ENCODE measurements at regions not wholly inside any gene's neighbourhood (a gene's known extent, or its start where the extent isn't known, plus 50 kb on each side); places are given as distances from the start of the nearest gene placed in this dataset.

DNA sequence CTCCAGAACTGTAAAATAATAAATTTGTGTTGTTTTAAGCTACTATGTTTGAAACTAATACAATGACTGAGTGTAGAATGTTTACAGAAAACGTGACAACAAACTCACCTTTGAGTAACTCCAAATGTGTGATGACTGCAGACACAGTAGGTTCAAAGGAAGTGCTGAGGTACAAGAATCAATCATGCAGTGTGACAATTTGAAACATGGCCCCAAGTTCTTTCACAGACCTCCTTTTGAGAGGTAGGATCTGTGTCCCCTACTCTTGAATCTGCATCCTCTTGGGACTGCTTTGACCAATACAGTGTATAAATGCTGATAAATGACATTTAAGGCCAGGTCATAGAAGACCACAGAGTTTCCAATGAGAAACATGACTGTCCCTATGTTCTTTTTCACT lies 667.7 kb upstream of the DIPK2B start:
- no peak for DNase-seq (ENCODE audit: low read depth)

DNA sequence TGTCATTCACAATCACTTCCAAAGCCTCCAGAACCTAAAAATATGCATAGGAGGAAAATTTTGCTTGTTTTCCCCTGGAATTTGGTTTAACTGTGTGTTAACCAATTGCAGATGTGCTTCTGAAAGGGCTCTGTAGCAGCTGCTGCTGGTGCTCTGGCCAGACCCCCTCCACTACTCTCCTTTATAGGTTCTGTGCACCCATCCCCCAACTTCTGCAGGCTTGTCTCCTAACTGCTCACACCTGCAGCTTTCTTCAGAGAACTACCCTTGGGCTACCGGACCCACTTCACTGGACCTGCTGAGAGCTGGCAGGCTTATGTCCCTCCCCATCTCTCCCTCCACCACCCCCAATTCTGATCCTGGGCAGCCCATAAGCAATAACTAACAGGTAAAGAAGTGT lies 662.1 kb upstream of the DIPK2B start:
- no peak for DNase-seq (ENCODE audit: low read depth)

GRCh38 chrX:45860450-45860849 lies 659.8 kb upstream of the DIPK2B start:
- no peak for DNase-seq (ENCODE audit: low read depth)

- no peak for DNase-seq (ENCODE audit: low read depth)
Observed at GRCh38 chrX:45859407-45859806, 658.7 kb upstream of the DIPK2B start.

GRCh38 chrX:45852884-45853283 lies 652.2 kb upstream of the DIPK2B start:
- DNase-seq (ENCODE audit: low read depth) = no peak

- DNase-seq (ENCODE audit: low read depth) = no peak
Observed at GRCh38 chrX:45851434-45851991, 650.8 kb upstream of the DIPK2B start.

DNA sequence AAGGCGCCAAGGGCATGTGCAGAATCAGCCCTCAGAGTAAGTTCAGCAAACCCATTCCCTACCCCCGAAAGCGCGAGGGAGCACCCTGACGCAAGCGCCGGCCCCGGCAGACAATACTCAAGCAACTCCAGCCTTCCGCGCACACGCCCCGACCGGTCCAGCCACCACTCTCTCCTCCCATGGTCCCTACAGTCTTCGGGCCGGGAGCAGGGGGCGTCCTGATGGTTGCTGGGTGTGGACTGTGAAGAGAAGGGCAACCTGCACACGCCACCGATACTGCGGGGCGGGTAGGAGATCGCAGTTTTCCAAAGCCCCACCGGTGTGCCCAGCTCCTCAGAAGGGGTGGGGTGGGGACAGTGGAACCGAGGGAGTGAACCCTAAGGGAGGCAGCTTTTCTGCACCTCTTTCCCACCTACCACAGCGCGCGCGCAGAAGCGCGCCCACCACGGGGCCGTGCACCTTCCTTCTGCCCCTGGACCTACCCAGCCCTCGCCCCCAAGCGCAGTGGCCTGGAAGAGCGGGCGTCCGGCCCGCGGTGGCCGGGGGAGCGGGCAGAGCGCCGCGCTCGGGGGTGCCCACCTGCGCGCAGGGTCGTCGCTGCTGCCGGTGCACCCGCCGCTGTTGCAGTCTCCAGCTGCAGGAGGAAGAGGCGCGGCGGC lies 650.2 kb upstream of the DIPK2B start:
- no peak for DNase-seq (ENCODE audit: low read depth)

DNA sequence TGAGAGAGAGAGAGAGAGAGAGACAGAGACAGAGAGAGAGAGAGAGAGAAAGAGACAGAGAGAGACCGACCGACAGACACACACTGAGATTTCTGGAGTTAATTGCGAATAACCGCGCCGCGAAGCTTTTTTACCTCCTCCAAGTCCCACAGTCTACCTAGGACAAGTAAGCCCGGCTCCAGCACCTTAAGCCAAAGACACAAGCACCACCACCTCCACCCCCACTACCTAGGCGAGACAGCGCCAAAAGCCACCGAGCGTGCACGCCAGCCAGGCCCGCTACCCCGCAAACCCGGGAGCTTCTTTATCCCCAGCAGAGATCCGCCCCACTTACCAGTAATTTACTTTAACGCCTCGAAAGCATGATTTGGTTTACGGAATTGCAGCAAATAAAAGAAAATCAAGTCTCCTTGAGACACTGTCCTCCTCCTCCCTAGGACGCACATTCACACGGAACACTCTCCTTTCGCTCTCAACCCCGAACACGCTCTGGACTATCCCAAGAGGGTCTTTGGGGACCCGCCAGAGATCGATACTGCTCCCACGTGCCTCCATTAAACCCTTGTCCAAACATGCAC lies 649.6 kb upstream of the DIPK2B start:
- no peak for DNase-seq (ENCODE audit: low read depth)

GRCh38 chrX:45849261-45849862 lies 648.7 kb upstream of the DIPK2B start:
- peak; percentile 56 for DNase-seq (ENCODE audit: low read depth)

DNA sequence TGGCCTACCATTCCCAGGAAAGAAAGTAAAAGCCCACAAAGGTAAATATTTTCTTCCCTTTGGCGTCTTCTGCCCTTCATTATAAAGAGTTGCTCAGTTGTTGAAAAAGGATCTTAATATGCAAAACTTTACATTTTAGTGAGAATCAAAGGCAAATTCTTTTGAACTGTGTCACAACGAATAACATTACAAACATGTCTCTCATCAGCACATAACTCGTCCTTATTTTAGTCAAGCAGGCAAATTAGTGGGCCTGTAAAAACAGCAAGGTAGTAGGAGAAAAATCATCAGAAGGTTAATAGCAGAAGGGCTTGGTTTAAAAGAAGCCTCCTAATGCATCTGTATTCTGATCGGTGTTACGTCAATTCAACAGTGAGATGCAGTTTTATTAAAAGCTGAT lies 647.3 kb upstream of the DIPK2B start:
- no peak for DNase-seq (ENCODE audit: low read depth)

- DNase-seq (ENCODE audit: low read depth) = no peak
Observed at GRCh38 chrX:45846328-45846727, 645.7 kb upstream of the DIPK2B start.

DNA sequence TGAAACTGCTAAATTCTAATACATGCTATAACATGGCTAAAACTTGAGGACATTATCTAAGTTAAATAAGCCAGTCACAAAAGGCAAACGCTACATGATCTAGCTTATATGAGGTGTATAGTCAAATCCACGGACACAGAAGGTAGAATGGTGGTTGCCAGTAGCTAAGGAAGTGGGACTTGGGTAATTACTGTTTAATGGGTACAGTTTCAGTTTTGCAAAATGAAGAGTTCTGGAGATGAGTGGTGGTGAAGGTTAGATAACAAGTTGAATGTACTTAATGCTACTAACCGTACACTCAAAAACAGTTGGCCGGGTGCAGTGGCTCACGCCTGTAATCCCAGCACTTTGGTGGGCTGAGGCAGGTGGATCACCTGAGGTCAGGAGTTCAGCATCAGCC lies 644.5 kb upstream of the DIPK2B start:
- no peak for DNase-seq (ENCODE audit: low read depth)

DNA sequence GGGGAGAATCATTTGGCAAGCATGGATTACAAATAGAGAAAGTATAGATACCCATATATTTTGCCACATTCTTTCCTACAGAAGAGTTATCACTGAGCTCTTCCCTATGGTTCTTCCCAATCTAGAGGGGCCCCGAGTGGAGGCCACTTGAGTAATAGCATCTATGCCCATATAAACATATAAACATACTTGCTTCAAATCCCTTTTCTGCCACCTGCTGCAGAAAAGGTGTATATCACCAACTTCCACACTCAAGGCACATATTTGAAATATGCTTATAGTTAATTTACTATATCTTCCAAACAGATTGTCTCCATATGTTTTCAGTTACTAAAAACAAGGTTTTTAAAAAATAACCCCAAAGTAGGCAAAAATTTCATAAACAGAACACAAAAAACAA lies 642.8 kb upstream of the DIPK2B start:
- DNase-seq (ENCODE audit: low read depth) = no peak

GRCh38 chrX:45842926-45843315 lies 642.2 kb upstream of the DIPK2B start:
- DNase-seq (ENCODE audit: low read depth) = no peak

- no peak for DNase-seq (ENCODE audit: low read depth)
Observed at GRCh38 chrX:45842207-45842925, 641.7 kb upstream of the DIPK2B start.

- DNase-seq (ENCODE audit: low read depth) = no peak
Observed at GRCh38 chrX:45840411-45840950, 639.8 kb upstream of the DIPK2B start.

GRCh38 chrX:45830343-45830742 lies 629.7 kb upstream of the DIPK2B start:
- DNase-seq (ENCODE audit: low read depth) = no peak

- peak; percentile 89 for DNase-seq (ENCODE audit: low read depth)
Observed at GRCh38 chrX:45824471-45824870, 623.8 kb upstream of the DIPK2B start.

DNA sequence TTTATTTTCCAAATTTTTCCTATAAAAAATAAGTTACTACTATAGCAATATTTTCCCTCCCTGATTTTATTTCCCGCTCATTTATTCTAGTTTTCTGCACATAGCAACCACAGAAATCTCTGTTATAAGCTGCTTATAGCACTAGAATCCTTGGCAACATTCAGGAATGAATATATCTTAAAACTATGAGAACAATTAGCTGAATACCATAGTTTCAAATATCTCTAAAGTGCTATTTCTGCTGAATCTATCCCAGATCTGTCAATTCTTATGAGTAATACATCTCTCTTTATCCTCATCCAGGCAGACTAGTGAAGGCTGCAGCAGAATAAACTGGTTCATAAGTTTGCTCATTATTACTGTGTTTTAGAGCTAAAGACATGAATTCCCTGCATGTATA lies 622.9 kb upstream of the DIPK2B start:
- no peak for DNase-seq (ENCODE audit: low read depth)

- no peak for DNase-seq (ENCODE audit: low read depth)
Observed at GRCh38 chrX:45822124-45822523, 621.4 kb upstream of the DIPK2B start.

DNA sequence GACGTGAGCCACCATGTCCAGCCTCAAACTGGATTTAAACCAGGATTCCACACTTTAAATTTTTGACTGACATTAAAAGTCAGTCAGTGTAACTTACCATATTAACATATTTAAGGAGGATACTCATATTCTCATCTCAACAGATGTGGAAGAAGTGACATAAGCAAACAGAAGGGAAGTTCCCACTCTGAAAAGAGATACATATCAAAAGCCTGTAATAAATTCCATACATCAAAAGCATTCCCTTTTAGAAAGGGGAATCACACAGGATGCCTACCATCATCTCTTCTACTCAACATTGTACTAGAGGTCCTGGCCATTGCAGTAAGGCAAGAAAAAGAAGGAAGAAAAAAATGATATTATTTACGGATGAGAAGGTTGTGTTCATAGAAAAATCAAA lies 618.2 kb upstream of the DIPK2B start:
- no peak for DNase-seq (ENCODE audit: low read depth)

GRCh38 chrX:45815441-45815840 lies 614.8 kb upstream of the DIPK2B start:
- DNase-seq (ENCODE audit: low read depth) = no peak

GRCh38 chrX:45811326-45811725 lies 610.6 kb upstream of the DIPK2B start:
- DNase-seq (ENCODE audit: low read depth) = no peak
